Progenitor cell of endocrine pancreas (in vitro differentiated cells): ENCODE measurements at regions not wholly inside any gene's neighbourhood (a gene's known extent, or its start where the extent isn't known, plus 50 kb on each side); places are given as distances from the start of the nearest gene placed in this dataset.
"Not testable (repeated sequence)": the region's sequence is repeated elsewhere in the genome, so short reads cannot be mapped to it uniquely, and the experiment has no call there.

Experiments used
- DNase-seq: peaks from one replicate; pipeline ENCODE4 v3.0.0; 2021; ENCODE audit warnings: low spot score; ENCODE audit not compliant: unreplicated experiment
- H3K27ac Mint-ChIP-seq: 2 replicates; pipeline ENCODE4 v1.8.0; 2021; ENCODE audit warnings: mild to moderate bottlenecking, moderate library complexity, mixed read lengths
- H3K27me3 Mint-ChIP-seq: 2 replicates; pipeline ENCODE4 v1.8.0; 2021; ENCODE audit warnings: mixed read lengths
- H3K36me3 Mint-ChIP-seq: 2 replicates; pipeline ENCODE4 v1.8.0; 2022; ENCODE audit warnings: mixed read lengths; ENCODE audit not compliant: insufficient read depth
- H3K4me1 Mint-ChIP-seq: 2 replicates; pipeline ENCODE4 v1.8.0; 2021; ENCODE audit warnings: low read depth, mixed read lengths
- H3K4me3 Mint-ChIP-seq: 2 replicates; pipeline ENCODE4 v1.8.0; 2021; ENCODE audit warnings: low read depth, mild to moderate bottlenecking, moderate library complexity, mixed read lengths
- H3K9me3 Mint-ChIP-seq: 2 replicates; pipeline ENCODE4 v1.8.0; 2021; ENCODE audit warnings: low read depth, mixed read lengths
- TF ChIP-seq, protein P1 (sequence below): fragments of 200-600 bp; sonication (generic); IDR thresholded peaks from one replicate; pipeline ENCODE4 v1.5.0; 2021; ENCODE audit warnings: antibody characterized with exemption, mild to moderate bottlenecking; ENCODE audit not compliant: unreplicated experiment

- Mint-ChIP-seq H3K4me3 (no peak overlapping the region), H3K4me1 (no peaks in the 10 kb centered on the region), H3K36me3 (no peaks in the 10 kb centered on the region), H3K27me3 (no peaks in the 10 kb centered on the region), H3K9me3 (no peaks in the 10 kb centered on the region), H3K27ac (no peak overlapping the region)
- TF ChIP-seq, protein P1, sequence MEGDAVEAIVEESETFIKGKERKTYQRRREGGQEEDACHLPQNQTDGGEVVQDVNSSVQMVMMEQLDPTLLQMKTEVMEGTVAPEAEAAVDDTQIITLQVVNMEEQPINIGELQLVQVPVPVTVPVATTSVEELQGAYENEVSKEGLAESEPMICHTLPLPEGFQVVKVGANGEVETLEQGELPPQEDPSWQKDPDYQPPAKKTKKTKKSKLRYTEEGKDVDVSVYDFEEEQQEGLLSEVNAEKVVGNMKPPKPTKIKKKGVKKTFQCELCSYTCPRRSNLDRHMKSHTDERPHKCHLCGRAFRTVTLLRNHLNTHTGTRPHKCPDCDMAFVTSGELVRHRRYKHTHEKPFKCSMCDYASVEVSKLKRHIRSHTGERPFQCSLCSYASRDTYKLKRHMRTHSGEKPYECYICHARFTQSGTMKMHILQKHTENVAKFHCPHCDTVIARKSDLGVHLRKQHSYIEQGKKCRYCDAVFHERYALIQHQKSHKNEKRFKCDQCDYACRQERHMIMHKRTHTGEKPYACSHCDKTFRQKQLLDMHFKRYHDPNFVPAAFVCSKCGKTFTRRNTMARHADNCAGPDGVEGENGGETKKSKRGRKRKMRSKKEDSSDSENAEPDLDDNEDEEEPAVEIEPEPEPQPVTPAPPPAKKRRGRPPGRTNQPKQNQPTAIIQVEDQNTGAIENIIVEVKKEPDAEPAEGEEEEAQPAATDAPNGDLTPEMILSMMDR, result no peak
- no peak for DNase-seq
Observed at GRCh38 chr9:30935730-30936129, 1448.7 kb upstream of the ACO1 start.

GRCh38 chr9:30937106-30937505 is 1447.3 kb upstream of the ACO1 start:
- Mint-ChIP-seq H3K9me3 (no peaks in the 10 kb centered on the region), H3K27me3 (no peaks in the 10 kb centered on the region), H3K4me3 (no peak overlapping the region), H3K36me3 (no peaks in the 10 kb centered on the region), H3K27ac (no peak overlapping the region), H3K4me1 (no peaks in the 10 kb centered on the region)
- no peak for DNase-seq
- TF ChIP-seq, protein P1, result no peak

GRCh38 chr9:30942852-30943251 is 1441.6 kb upstream of the ACO1 start:
- H3K27ac Mint-ChIP-seq, H3K9me3 Mint-ChIP-seq, DNase-seq, H3K27me3 Mint-ChIP-seq, H3K36me3 Mint-ChIP-seq, H3K4me1 Mint-ChIP-seq, H3K4me3 Mint-ChIP-seq: not testable (repeated sequence)

GRCh38 chr9:30943446-30944224 is 1440.8 kb upstream of the ACO1 start:
- Mint-ChIP-seq H3K27ac (no peak overlapping the region), H3K4me3 (no peak overlapping the region), H3K27me3 (no peaks in the 10 kb centered on the region), H3K4me1 (no peaks in the 10 kb centered on the region), H3K9me3 (peaks cover 7% of the 10 kb centered on the region), H3K36me3 (no peaks in the 10 kb centered on the region)
- DNase-seq, result no peak
- TF ChIP-seq, protein P1, result no peak

DNA sequence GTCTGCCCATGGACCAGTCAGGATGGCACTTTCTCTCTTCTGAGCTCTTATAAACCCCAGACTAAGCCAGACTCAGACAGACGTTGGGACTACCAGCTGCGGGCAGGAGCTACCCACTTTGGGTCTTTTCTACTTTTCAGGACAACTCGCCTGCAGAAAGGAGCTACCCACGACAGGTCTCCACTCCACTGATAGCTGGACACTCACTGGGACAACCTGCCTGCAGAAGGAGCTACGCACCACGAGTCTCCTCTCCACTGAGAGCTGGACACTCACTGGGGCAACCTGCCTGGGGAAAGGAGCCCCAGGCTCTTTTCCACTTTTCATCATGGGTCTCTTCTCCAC is 1440.2 kb upstream of the ACO1 start:
- H3K27me3 Mint-ChIP-seq, result no peaks in the 10 kb centered on the region
- H3K36me3 Mint-ChIP-seq, result no peaks in the 10 kb centered on the region
- H3K4me1 Mint-ChIP-seq, result no peaks in the 10 kb centered on the region
- TF ChIP-seq, protein P1, result no peak
- no peak overlapping the region for H3K4me3 Mint-ChIP-seq
- no peak overlapping the region for H3K27ac Mint-ChIP-seq
- no peak for DNase-seq
- peaks cover 11% of the 10 kb centered on the region for H3K9me3 Mint-ChIP-seq

DNA sequence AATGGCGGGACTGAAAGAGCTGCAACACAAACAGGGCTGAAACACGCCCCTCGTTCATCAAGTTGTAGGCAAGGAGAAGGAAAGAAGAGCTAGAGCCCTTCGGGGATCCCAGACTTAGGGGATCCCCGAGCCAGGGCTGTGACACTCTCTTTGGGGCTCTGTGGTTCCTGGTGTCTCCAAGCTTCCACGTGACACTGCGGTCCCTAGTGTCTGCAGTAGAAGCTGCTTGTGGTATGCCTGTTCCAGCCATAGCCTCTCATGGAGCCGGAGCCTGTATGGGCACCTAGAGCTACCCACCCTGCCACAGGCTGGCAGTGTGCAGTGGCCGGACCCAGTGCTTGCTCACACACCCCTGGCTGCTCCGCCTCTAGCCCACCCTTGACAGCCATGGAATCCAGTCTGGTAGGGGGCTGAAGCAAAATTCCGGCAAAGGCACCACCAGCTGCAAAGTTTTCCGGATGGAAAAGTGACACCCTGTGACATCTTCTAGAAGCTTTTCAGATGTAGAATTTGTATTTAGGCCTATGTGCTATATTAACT is 1439.6 kb upstream of the ACO1 start:
- TF ChIP-seq, protein P1, result no peak
- Mint-ChIP-seq H3K27me3 (no peaks in the 10 kb centered on the region), H3K9me3 (peaks cover 11% of the 10 kb centered on the region), H3K27ac (no peak overlapping the region), H3K36me3 (no peaks in the 10 kb centered on the region), H3K4me1 (no peaks in the 10 kb centered on the region), H3K4me3 (no peak overlapping the region)
- no peak for DNase-seq
